HG03045 (cell line): ENCODE measurements at regions not wholly inside any gene's neighbourhood (a gene's known extent, or its start where the extent isn't known, plus 50 kb on each side); places are given as distances from the start of the nearest gene placed in this dataset.

ENCODE experiments used
- ATAC-seq: cut with Tn5 transposase; IDR thresholded peaks from one replicate; pipeline ENCODE4 v1.9.1; 2021; ENCODE audit warnings: mild to moderate bottlenecking, moderate library complexity; ENCODE audit not compliant: unreplicated experiment

DNA sequence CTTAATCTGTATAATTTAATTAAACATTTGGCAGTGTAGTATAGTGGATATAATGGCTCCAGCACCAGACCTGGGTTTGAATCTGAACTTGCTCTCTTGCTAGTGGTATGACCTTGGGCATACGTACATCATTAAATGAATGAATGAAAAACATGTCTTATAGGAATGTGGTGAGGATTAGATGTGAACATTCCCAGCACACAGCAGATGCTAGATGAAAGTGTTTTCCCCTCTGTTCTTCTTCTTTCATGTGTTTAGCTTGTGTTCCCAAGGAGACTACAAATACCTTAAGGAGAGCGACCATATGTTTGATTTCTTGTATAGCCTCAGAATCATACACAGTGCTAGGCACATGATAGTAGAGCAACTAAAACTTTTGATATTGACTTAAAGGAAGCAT, 56.5 kb downstream of the CT47B1 start:
- no peak for ATAC-seq

DNA sequence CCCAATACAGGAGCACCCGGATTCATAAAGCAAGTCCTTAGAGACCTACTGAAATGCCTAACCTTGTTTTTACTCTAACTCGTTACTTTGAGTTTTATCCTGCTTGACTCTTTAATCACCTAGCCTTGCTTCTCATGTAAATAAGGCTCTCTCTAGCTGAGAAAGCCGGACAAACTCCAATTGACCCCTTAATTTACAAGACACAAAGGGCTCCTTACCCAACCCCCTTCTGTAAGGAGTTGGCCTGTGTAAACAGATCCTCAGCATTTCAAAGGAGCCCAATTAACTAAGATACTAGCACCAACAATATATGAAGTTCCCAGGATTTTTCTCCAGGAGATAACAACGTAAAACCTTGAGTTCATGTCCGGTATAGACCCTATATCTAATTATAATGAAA, 61.7 kb downstream of the CT47B1 start:
- no peak for ATAC-seq

- ATAC-seq, result no peak
Measured at GRCh38 chrX:120801426-120801825, 74.2 kb downstream of the CT47B1 start.

GRCh38 chrX:120797188-120797851, 78.3 kb downstream of the CT47B1 start:
- ATAC-seq, result no peak

DNA sequence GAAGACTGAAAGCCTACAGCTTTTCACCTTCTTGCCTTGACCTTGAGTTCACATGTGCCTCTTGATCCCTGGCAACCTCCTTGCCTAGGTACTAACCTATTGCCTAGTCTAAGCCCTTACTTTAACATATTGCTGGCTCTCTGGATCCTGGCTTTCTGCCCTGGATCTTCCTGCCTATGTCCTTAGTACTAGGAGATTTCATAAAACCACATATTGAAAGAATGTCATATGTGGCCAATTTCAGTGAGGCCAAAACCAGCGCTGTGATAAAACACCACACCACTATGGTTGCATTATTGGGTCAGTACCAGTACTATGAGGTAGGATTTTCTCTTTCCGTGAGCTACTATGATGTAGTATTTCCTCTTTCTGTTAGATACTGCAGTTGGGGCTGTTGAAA, 80.4 kb downstream of the CT47B1 start:
- ATAC-seq, result no peak

- ATAC-seq, result no peak
Measured at GRCh38 chrX:120794525-120794975, 81.1 kb downstream of the CT47B1 start.

DNA sequence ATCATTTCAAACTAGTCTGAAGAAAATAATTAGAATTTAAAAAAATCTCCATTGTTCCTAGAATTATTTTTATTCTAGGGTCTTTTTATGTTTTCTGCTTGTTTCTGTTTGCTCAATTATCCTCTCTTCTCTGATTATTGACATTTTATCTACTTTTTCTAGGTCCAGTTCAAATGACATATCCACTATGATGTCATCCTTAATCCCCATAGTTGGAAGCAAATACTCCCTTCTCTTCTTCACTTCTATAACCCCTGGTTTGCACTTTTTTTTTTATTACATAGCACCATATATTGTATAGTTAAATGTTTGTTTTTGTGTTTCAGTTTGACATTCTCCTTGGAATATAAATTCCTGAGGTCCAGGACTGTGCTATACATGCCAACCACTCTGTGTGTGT, 82.6 kb downstream of the CT47B1 start:
- ATAC-seq, result no peak

DNA sequence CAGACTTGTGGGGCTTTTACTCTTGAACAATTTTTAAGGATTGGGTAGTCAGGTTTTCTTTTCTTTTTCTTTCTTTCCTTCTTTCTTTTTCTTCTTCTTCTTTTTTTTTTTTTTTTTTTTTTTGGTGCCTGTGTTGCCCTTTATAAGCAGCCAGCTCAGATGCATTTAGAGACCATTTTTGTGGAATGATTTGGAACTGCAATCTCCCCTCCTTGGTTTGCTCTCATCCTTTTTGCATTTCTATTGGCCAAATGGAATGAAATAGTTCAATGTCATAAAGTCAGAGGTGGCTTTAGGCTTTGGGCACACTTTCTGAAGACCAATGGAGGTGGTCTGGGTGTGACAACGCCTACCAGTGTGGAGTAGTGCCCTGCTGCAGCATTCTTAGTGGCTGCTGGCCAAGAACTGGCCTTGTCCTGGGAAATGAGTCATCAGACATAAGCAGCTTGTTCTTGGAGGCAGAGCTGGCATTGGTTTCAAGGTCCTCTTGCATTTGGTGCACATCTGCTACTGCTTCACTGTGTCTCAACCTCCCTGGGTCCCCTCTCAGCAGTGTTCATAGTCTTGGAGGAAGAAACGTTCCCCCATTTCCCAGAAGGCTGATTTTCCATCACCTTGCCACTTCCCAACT, 84.5 kb downstream of the CT47B1 start:
- ATAC-seq, result no peak

GRCh38 chrX:120790552-120790951, 85.1 kb downstream of the CT47B1 start:
- ATAC-seq, result no peak

- ATAC-seq, result peak; percentile 65
Measured at GRCh38 chrX:120790118-120790517, 85.5 kb downstream of the CT47B1 start.

GRCh38 chrX:120781403-120781802, 94.3 kb downstream of the CT47B1 start:
- ATAC-seq, result no peak

GRCh38 chrX:120775959-120776358, 99.7 kb downstream of the CT47B1 start:
- no peak for ATAC-seq

DNA sequence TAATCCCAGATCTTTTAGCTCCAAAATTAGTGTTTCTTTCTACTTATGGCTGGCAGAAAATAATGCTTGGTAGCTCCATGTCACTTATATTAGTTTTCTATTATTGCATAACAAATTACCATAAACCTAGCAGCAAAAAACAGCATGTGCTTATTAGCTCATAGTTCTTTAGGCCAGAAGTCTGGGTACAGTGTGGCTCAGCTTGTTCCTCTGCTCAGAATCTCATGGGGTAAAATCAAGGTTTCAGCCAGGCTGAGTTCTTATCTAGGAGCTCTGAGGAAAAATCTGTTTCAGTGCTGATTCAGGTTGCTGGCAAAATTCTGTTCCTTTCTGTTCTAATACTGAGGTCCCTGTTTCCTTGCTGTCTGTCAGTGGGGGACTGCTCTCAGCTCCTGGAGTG, 101.1 kb downstream of the CT47B1 start:
- no peak for ATAC-seq

GRCh38 chrX:120773801-120774200, 101.9 kb downstream of the CT47B1 start:
- no peak for ATAC-seq

DNA sequence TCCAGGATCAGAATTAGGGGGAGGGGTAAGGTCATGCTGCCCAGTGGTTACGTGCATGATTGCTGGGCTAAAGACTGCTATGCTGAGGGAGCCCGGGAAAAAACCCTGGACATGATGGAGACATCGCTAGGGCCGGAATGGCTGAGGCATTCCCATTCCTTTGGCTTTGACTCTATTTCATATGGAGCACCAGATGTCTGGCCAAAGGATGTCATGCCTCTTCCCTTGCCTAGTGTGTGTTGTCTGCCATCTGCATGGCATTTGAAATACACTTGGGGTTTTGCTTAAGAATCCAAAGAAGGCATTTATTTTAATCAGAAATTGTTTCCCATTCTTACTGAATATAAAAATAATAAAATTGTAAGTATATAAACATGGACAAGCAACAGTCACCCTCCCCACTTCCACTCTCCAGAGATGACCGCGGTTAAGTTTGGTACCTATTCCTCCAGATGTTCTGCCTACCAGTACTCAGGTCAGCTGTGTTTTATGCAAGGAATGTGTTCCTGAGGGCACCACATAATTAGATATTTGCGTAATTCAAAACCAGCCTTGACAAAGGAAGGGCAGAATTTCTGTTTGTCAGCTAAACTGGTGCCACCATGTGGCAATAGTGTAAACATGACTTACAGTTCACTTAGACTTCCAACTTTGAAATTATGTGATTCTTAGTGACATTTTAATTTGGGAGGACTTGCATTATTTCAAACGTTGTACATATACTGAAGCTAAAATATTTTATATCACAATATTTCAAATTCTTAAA, 105.9 kb downstream of the CT47B1 start:
- ATAC-seq, result no peak

GRCh38 chrX:120768681-120769080, 107.0 kb downstream of the CT47B1 start:
- ATAC-seq, result no peak

DNA sequence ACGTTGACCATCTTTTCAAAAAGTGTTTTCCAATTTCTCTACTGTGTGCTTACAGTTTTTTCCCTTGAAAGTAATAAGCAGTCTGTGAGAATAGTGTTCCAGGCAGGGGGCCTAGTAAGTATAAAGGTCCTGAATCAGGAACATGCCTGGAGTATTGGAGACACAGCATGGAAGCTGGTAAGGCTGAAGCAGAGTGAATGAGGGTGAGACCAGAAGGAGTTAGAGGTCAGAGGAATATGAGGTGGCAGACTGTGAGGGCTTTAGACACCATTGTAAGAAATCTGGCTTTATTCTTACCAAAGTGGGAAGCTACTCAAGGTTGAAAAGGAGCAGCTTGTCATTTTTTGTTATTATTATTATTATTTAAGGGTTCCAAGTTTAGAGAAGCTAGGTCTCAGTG, 107.4 kb downstream of the CT47B1 start:
- ATAC-seq, result no peak

GRCh38 chrX:120763269-120763668, 112.4 kb downstream of the CT47B1 start:
- ATAC-seq, result no peak

DNA sequence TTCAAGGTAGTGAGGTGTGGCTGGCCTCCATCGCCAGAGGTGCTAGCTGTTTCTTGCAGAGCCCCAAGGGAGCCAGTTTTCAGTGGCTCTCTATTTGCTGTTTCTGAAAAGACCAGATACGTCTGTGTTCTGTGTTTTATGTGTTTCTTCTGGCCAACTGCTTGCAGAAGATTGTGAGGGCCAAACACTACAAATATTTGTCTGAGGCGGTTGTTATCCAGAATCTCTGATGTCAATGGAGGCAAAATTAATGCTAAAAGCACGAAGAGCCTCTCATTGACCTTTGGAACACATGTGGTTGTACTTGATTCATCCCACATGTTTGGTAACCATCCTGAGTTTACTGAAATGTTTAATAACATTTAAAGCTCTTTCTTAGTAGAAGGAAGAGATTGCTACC, 113.9 kb downstream of the CT47B1 start:
- no peak for ATAC-seq

DNA sequence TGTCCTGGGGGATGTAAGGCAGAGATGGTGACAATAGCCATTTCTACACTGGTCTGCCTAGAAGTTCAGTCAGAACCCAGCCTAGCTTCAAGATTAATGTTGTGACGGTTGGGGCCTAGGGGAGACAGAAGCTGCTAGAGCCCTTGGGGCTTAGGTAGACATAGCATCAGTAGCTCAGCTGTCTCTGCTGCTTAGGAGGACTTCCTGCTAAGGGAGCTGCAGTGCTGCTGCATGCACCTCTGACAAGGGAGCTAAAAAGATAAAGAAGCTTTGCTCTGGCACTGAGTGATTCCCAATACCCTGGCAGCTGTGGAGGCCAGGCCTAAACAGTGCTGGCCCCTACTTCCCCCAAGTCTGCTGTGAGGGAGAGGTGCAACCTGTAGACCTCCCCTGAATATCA, 116.0 kb downstream of the CT47B1 start:
- no peak for ATAC-seq

DNA sequence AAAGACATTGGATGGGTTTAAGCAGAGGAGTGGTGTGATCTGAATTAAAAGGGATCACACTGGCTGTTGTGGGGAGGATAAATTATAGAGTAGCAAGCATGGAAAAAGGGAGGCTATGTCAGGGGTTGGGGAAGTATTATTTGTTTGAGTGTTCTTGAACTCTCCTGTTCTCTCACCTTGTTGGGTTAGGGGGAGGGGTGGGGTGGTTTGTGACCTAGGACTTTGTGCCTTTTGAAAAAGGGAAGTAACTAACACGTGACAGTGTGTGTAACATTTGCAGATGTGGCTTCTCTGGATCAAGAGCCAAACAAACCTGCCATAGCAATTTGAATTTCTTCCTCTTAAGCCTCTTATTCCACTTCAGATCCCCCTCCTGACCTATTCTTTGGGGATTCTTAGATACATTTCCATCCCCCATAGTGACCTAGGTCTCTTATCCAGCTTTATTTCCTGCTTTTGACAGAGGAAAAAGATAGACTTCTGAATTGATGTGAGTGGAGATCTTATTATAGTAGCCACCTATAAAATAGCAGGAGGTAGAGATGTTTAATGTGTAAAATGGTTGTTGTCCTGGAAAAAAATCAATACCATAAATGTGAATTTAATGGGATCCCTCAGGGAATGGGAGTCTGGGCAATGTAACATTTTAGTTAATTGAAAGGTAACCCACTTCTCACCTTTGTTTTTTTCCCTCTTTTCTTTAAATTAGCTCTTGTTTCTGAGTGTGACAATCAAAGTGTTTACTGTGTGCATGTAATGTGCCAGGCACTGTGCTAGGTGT, 120.4 kb downstream of the CT47B1 start:
- peak; percentile 58 for ATAC-seq
